DOHH2 (cell line): ENCODE measurements at regions not wholly inside any gene's neighbourhood (a gene's known extent, or its start where the extent isn't known, plus 50 kb on each side); places are given as distances from the start of the nearest gene placed in this dataset.

Source experiments
- CTCF ChIP-seq: fragments of 200-600 bp; sonication (generic); IDR thresholded peaks from one replicate; pipeline ENCODE4 v1.5.1; 2014; ENCODE audit warnings: antibody characterized with exemption, mild to moderate bottlenecking, low read depth, low read length; ENCODE audit not compliant: poor library complexity, severe bottlenecking
- EZH2phosphoT487 ChIP-seq: fragments of 200-600 bp; sonication (generic); IDR thresholded peaks from 2 replicates; pipeline ENCODE4 v1.6.1; 2017; ENCODE audit warnings: borderline replicate concordance, mild to moderate bottlenecking, antibody characterized with exemption, low read length, moderate library complexity, mixed read lengths

- TF ChIP-seq CTCF (no peak), EZH2phosphoT487 (no peak)
These were observed 75.8 kb upstream of the ZFP64 start for GRCh38 chr20:52267418-52267817.
